ENCODE measurements at regions not wholly inside any gene's neighbourhood (a gene's known extent, or its start where the extent isn't known, plus 50 kb on each side); places are given as distances from the start of the nearest gene placed in this dataset.

- TF ChIP-seq, protein P1, sequence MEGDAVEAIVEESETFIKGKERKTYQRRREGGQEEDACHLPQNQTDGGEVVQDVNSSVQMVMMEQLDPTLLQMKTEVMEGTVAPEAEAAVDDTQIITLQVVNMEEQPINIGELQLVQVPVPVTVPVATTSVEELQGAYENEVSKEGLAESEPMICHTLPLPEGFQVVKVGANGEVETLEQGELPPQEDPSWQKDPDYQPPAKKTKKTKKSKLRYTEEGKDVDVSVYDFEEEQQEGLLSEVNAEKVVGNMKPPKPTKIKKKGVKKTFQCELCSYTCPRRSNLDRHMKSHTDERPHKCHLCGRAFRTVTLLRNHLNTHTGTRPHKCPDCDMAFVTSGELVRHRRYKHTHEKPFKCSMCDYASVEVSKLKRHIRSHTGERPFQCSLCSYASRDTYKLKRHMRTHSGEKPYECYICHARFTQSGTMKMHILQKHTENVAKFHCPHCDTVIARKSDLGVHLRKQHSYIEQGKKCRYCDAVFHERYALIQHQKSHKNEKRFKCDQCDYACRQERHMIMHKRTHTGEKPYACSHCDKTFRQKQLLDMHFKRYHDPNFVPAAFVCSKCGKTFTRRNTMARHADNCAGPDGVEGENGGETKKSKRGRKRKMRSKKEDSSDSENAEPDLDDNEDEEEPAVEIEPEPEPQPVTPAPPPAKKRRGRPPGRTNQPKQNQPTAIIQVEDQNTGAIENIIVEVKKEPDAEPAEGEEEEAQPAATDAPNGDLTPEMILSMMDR (IDR thresholded peaks at IDR 0.05): no peak
- TF ChIP-seq POLR2A (IDR thresholded peaks at IDR 0.05; ENCODE audit: low read depth): no peak
- no peak for TF ChIP-seq POLR2AphosphoS5 (IDR thresholded peaks at IDR 0.05)
These were observed 133.8 kb downstream of the ARL4C start for GRCh38 chr2:234363011-234363487.

Data from esophagus muscularis mucosa (tissue), 3 donors.